Activated naive CD8-positive, alpha-beta T cell (primary cell): ENCODE measurements at regions not wholly inside any gene's neighbourhood (a gene's known extent, or its start where the extent isn't known, plus 50 kb on each side); places are given as distances from the start of the nearest gene placed in this dataset.

Experiments
- H3K27ac Mint-ChIP-seq: one replicate; pipeline ENCODE4 v1.8.0; 2021; ENCODE audit warnings: mixed read lengths
- H3K27me3 Mint-ChIP-seq: one replicate; pipeline ENCODE4 v1.8.0; 2021; ENCODE audit warnings: mixed read lengths
- H3K36me3 Mint-ChIP-seq: one replicate; pipeline ENCODE4 v1.8.0; 2021; ENCODE audit warnings: mixed read lengths
- H3K4me1 Mint-ChIP-seq: one replicate; pipeline ENCODE4 v1.8.0; 2021; ENCODE audit warnings: low read depth, mixed read lengths
- H3K4me3 Mint-ChIP-seq: one replicate; pipeline ENCODE4 v1.8.0; 2021; ENCODE audit warnings: mild to moderate bottlenecking, mixed read lengths
- H3K9me3 Mint-ChIP-seq: one replicate; pipeline ENCODE4 v1.8.0; 2021; ENCODE audit warnings: low read depth, mixed read lengths

GRCh38 chr15:91603384-91604080 lies 250.0 kb upstream of the SLCO3A1 start:
- no peak overlapping the region for H3K27ac Mint-ChIP-seq
- no peak overlapping the region for H3K4me3 Mint-ChIP-seq
- H3K27me3 Mint-ChIP-seq, result peaks cover under 1% of the 10 kb centered on the region
- no peaks in the 10 kb centered on the region for H3K36me3 Mint-ChIP-seq
- H3K4me1 Mint-ChIP-seq, result no peaks in the 10 kb centered on the region
- no peaks in the 10 kb centered on the region for H3K9me3 Mint-ChIP-seq

GRCh38 chr15:91604122-91604521 lies 249.4 kb upstream of the SLCO3A1 start:
- H3K4me1 Mint-ChIP-seq, result no peaks in the 10 kb centered on the region
- no peaks in the 10 kb centered on the region for H3K9me3 Mint-ChIP-seq
- no peaks in the 10 kb centered on the region for H3K27me3 Mint-ChIP-seq
- no peak overlapping the region for H3K4me3 Mint-ChIP-seq
- no peaks in the 10 kb centered on the region for H3K36me3 Mint-ChIP-seq
- H3K27ac Mint-ChIP-seq, result no peak overlapping the region

- Mint-ChIP-seq H3K4me1 (no peaks in the 10 kb centered on the region), H3K27me3 (no peaks in the 10 kb centered on the region), H3K27ac (no peak overlapping the region), H3K36me3 (no peaks in the 10 kb centered on the region), H3K4me3 (no peak overlapping the region), H3K9me3 (no peaks in the 10 kb centered on the region)
These were observed 247.9 kb upstream of the SLCO3A1 start for GRCh38 chr15:91605576-91605975.

DNA sequence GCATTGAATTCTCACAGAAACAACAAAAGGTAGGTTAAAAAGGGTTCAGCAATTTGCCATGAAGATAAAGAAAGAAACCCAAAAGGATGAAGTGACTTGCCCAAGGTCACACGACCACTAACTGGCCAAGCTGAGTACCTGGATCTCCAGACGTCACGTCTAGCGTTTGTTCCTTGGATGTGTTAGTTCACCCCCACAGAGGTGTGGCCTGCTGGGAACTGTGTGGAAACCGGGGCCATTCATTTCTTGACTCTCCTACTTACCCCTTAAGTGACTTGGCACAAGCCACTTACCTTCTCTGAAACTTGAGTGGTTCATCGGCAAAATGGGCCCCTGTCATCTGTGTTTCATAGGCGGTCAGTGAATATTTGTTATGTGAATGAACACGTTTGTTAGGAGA lies 244.3 kb upstream of the SLCO3A1 start:
- H3K4me3 Mint-ChIP-seq, result no peak overlapping the region
- no peak overlapping the region for H3K27ac Mint-ChIP-seq
- no peaks in the 10 kb centered on the region for H3K27me3 Mint-ChIP-seq
- no peaks in the 10 kb centered on the region for H3K9me3 Mint-ChIP-seq
- H3K36me3 Mint-ChIP-seq, result no peaks in the 10 kb centered on the region
- H3K4me1 Mint-ChIP-seq, result no peaks in the 10 kb centered on the region

DNA sequence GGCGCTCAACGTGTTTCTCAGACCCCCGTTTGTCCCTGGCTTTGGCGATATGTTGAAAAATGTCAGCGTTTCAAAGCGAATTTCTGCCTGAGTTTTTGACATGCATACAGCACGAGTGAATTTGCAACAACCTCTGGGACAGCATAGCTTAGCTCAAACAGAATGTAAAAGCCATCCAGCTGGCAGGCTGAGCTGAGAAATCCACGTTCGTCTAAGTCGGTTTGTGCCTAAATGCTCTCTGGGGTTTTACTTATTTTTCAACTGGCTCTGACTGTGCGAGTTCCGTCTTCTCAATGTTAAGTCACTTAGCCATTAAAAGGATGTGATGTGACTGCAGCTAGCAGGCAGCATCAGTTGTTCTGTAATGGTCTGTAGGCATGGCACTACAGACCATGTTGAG lies 243.5 kb upstream of the SLCO3A1 start:
- Mint-ChIP-seq H3K27ac (no peak overlapping the region), H3K4me3 (no peak overlapping the region), H3K4me1 (no peaks in the 10 kb centered on the region), H3K36me3 (no peaks in the 10 kb centered on the region), H3K9me3 (no peaks in the 10 kb centered on the region), H3K27me3 (no peaks in the 10 kb centered on the region)

GRCh38 chr15:91611561-91612323 lies 241.8 kb upstream of the SLCO3A1 start:
- Mint-ChIP-seq H3K27ac (no peak overlapping the region), H3K4me3 (no peak overlapping the region), H3K4me1 (no peaks in the 10 kb centered on the region), H3K36me3 (no peaks in the 10 kb centered on the region), H3K27me3 (peaks cover 3% of the 10 kb centered on the region), H3K9me3 (peaks cover 3% of the 10 kb centered on the region)

GRCh38 chr15:91620229-91620628 lies 233.3 kb upstream of the SLCO3A1 start:
- Mint-ChIP-seq H3K4me1 (no peaks in the 10 kb centered on the region), H3K9me3 (peaks cover 12% of the 10 kb centered on the region), H3K36me3 (peaks cover 5% of the 10 kb centered on the region), H3K4me3 (no peak overlapping the region), H3K27ac (no peak overlapping the region), H3K27me3 (peaks cover 5% of the 10 kb centered on the region)

DNA sequence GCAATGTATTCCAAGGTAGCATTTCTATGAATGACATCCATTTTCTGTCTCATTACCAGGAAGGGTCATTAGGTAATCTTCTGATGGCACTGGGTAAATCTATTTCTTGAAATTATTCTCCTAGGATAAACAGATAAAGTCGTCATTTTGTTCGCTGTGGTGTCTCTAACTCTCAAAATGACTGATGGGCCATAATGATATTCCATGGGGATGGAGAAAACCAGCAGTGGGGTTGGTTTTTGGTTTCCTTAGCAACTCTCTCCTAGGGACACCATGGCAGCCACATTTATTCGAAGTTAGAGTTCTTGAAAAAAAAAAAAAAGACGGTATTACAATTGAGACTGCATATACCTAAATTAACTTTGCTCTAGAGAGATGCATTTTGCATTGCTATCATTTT lies 231.3 kb upstream of the SLCO3A1 start:
- Mint-ChIP-seq H3K4me3 (no peak overlapping the region), H3K36me3 (peaks cover 5% of the 10 kb centered on the region), H3K4me1 (no peaks in the 10 kb centered on the region), H3K27me3 (peaks cover 2% of the 10 kb centered on the region), H3K9me3 (peaks cover 9% of the 10 kb centered on the region), H3K27ac (no peak overlapping the region)

GRCh38 chr15:91622711-91623342 lies 230.7 kb upstream of the SLCO3A1 start:
- no peak overlapping the region for H3K27ac Mint-ChIP-seq
- H3K4me3 Mint-ChIP-seq, result no peak overlapping the region
- peaks cover 2% of the 10 kb centered on the region for H3K27me3 Mint-ChIP-seq
- peaks cover 9% of the 10 kb centered on the region for H3K9me3 Mint-ChIP-seq
- H3K4me1 Mint-ChIP-seq, result no peaks in the 10 kb centered on the region
- peaks cover 3% of the 10 kb centered on the region for H3K36me3 Mint-ChIP-seq

- Mint-ChIP-seq H3K9me3 (no peaks in the 10 kb centered on the region), H3K4me3 (no peak overlapping the region), H3K4me1 (no peaks in the 10 kb centered on the region), H3K27me3 (no peaks in the 10 kb centered on the region), H3K36me3 (no peaks in the 10 kb centered on the region), H3K27ac (no peak overlapping the region)
These were observed 229.0 kb upstream of the SLCO3A1 start for GRCh38 chr15:91624353-91624968.

GRCh38 chr15:91625506-91625905 lies 228.0 kb upstream of the SLCO3A1 start:
- no peaks in the 10 kb centered on the region for H3K4me1 Mint-ChIP-seq
- H3K4me3 Mint-ChIP-seq, result no peak overlapping the region
- H3K36me3 Mint-ChIP-seq, result no peaks in the 10 kb centered on the region
- H3K9me3 Mint-ChIP-seq, result no peaks in the 10 kb centered on the region
- H3K27me3 Mint-ChIP-seq, result no peaks in the 10 kb centered on the region
- H3K27ac Mint-ChIP-seq, result no peak overlapping the region

GRCh38 chr15:91627473-91628278 lies 225.8 kb upstream of the SLCO3A1 start:
- Mint-ChIP-seq H3K27me3 (no peaks in the 10 kb centered on the region), H3K4me1 (no peaks in the 10 kb centered on the region), H3K27ac (no peak overlapping the region), H3K9me3 (no peaks in the 10 kb centered on the region), H3K4me3 (no peak overlapping the region), H3K36me3 (no peaks in the 10 kb centered on the region)

DNA sequence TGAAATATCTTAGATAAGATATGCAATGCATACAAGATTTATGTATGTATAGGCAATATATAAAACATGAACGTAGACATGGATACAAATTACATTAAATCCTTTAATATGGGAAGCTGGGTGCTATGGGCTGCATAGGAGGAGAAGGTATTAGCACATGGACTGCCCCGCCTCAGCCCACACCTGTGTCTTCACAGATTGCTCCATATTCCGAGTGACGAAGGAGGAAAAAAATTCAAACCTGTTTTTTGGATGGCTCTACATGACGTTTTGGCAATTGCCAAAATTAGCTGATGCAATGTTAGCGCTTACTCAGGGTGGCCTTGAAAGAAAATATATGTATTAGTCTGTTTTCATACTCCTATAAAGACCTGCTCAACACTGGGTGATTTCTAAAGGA lies 223.4 kb upstream of the SLCO3A1 start:
- no peak overlapping the region for H3K4me3 Mint-ChIP-seq
- no peaks in the 10 kb centered on the region for H3K27me3 Mint-ChIP-seq
- H3K36me3 Mint-ChIP-seq, result no peaks in the 10 kb centered on the region
- no peaks in the 10 kb centered on the region for H3K4me1 Mint-ChIP-seq
- H3K9me3 Mint-ChIP-seq, result no peaks in the 10 kb centered on the region
- H3K27ac Mint-ChIP-seq, result no peak overlapping the region

DNA sequence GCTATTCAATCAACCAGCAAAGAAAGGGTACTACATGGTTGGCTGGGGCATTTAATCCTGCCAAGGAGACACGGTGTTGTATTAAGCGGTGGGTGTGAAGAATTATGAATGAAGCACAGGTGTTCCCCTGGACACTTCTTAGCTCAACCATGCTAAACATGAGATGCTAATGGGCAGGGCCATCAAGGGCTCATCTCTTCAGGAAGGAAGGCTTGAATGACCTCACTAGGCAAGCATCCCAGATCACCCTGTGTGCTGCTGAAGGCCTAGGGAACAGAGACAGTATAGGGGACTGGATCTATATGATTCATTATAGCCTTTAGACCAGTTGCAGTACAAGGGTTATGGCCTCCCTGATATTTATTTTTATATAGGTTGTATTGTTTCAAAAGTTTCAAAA lies 221.3 kb upstream of the SLCO3A1 start:
- Mint-ChIP-seq H3K27me3 (no peaks in the 10 kb centered on the region), H3K4me3 (no peak overlapping the region), H3K27ac (no peak overlapping the region), H3K36me3 (no peaks in the 10 kb centered on the region), H3K4me1 (no peaks in the 10 kb centered on the region), H3K9me3 (no peaks in the 10 kb centered on the region)
